Endothelial cell of umbilical vein (primary cell): ENCODE measurements at regions not wholly inside any gene's neighbourhood (a gene's known extent, or its start where the extent isn't known, plus 50 kb on each side); places are given as distances from the start of the nearest gene placed in this dataset.
A peak's percentile ranks its signal among the peaks of the same experiment; 100 is the strongest.

Experiments
- BruUV-seq: library from RNA; stranded (reverse); fragments of 400-500 nt; replicated peaks from 2 replicates; lab custom pipeline; 2021; lab: Mats Ljungman, UMichigan
- CTCF ChIA-PET: fragments of 300-600, 350-600 bp; sonication (Branson Sonifier 250); formaldehyde crosslinking; loops from one replicate; lab custom pipeline; 2021; ENCODE audit warnings: antibody characterized with exemption, inconsistent platforms; lab: Charles Lee
- POLR2A ChIA-PET: fragments of 300-600, 350-600 bp; sonication (Branson Sonifier 250); formaldehyde crosslinking; loops from one replicate; lab custom pipeline; 2021; ENCODE audit warnings: antibody characterized with exemption, inconsistent platforms; lab: Charles Lee
- DNase-seq: peaks from one replicate; pipeline ENCODE4 v3.0.0-alpha.2; 2011; ENCODE audit warnings: low read depth, low spot score
- FAIRE-seq: peaks from 2 replicates; lab custom pipeline; 2011; peaks lifted over from hg19 to GRCh38; lab: Jason Lieb, UNC
- H2AFZ ChIP-seq: 2 replicates; pipeline ENCODE4 v1.6.0; 2012; ENCODE audit warnings: low read depth, low read length, control low read depth, inconsistent platforms
- H3K27ac ChIP-seq: 2 replicates; pipeline ENCODE4 v1.5.1; 2011; ENCODE audit warnings: low read depth, mild to moderate bottlenecking, control low read depth, low read length, moderate library complexity; ENCODE audit not compliant: insufficient read depth
- H3K27me3 ChIP-seq, 2 experiments: 2 replicates each; pipeline versions ENCODE4 v1.6.0 to v1.6.1; 2011; ENCODE audit warnings: low read length in 2 of 2, mixed read lengths in 1 of 2; ENCODE audit not compliant: control insufficient read depth in 2 of 2, insufficient read depth in 2 of 2
- H3K36me3 ChIP-seq, 2 experiments: 2 replicates in 1 of 2; 3 replicates in 1 of 2; pipeline ENCODE4 v1.5.1; 2011; ENCODE audit warnings: low read length in 2 of 2, mild to moderate bottlenecking in 1 of 2, moderate library complexity in 1 of 2; ENCODE audit not compliant: control insufficient read depth in 2 of 2, insufficient read depth in 2 of 2; ENCODE audit errors: extremely low read depth in 1 of 2
- H3K4me1 ChIP-seq: 3 replicates; pipeline ENCODE4 v1.5.1; 2011; ENCODE audit warnings: mild to moderate bottlenecking, low read length; ENCODE audit not compliant: control insufficient read depth, insufficient read depth; ENCODE audit errors: extremely low read depth
- H3K4me2 ChIP-seq: 2 replicates; pipeline ENCODE4 v1.6.1; 2011; ENCODE audit warnings: low read length, control low read depth, mixed read lengths; ENCODE audit not compliant: insufficient read depth
- H3K4me3 ChIP-seq, 3 experiments: fragments of 200-600 bp in 1 of 3; sonication (generic), shearing (Covaris generic) in 1 of 3; replicated peaks in 1 of 3; 2 replicates each; pipeline ENCODE4 v1.5.1; 2011 to 2016; ENCODE audit warnings: control low read depth in 3 of 3, low read length in 3 of 3, mild to moderate bottlenecking in 2 of 3, inconsistent platforms in 1 of 3, low read depth in 1 of 3, moderate library complexity in 1 of 3; ENCODE audit not compliant: insufficient read depth in 1 of 3
- H3K79me2 ChIP-seq: 2 replicates; pipeline ENCODE4 v1.6.0; 2012; ENCODE audit warnings: low read length, inconsistent platforms; ENCODE audit not compliant: control insufficient read depth, insufficient read depth
- H3K9ac ChIP-seq: replicated peaks from 2 replicates; pipeline ENCODE3; 2011; ENCODE audit warnings: low read length, control low read depth; ENCODE audit not compliant: insufficient read depth; ENCODE audit errors: extremely low read depth
- H3K9me1 ChIP-seq: replicated peaks from 3 replicates; pipeline ENCODE4 v1.6.0; 2011; ENCODE audit warnings: mild to moderate bottlenecking, low read length; ENCODE audit not compliant: control insufficient read depth, insufficient read depth; ENCODE audit errors: extremely low read depth
- H3K9me3 ChIP-seq: replicated peaks from 2 replicates; pipeline ENCODE4 v1.5.1; 2012; ENCODE audit warnings: low read length, inconsistent platforms; ENCODE audit not compliant: control insufficient read depth, insufficient read depth
- H4K20me1 ChIP-seq: replicated peaks from 2 replicates; pipeline ENCODE3; 2011; ENCODE audit warnings: mild to moderate bottlenecking, low read length; ENCODE audit not compliant: control insufficient read depth, insufficient read depth; ENCODE audit errors: extremely low read depth
- EZH2 ChIP-seq: IDR thresholded peaks from 2 replicates; pipeline ENCODE4 v1.6.1; 2012; ENCODE audit warnings: borderline replicate concordance, low read depth, mild to moderate bottlenecking, moderate library complexity, low read length, inconsistent platforms; ENCODE audit not compliant: severe bottlenecking
- FOS ChIP-seq: IDR thresholded peaks from 2 replicates; pipeline ENCODE4 v1.6.1; 2011; ENCODE audit warnings: mild to moderate bottlenecking, low read length, moderate library complexity, borderline replicate concordance; ENCODE audit not compliant: insufficient read depth
- GATA2 ChIP-seq: IDR thresholded peaks from 2 replicates; pipeline ENCODE4 v1.7.0; 2011; ENCODE audit warnings: low read depth, mild to moderate bottlenecking, moderate library complexity, mixed read lengths, low read length; ENCODE audit not compliant: insufficient read length, insufficient read depth
- JUN ChIP-seq: IDR thresholded peaks from 2 replicates; pipeline ENCODE4 v1.6.1; 2011; ENCODE audit warnings: borderline replicate concordance, low read depth; ENCODE audit not compliant: insufficient read length, insufficient read depth
- MYC ChIP-seq: IDR thresholded peaks from one replicate; pipeline ENCODE4 v1.6.1; 2011; ENCODE audit warnings: mild to moderate bottlenecking, low read depth, low read length
- POLR2A ChIP-seq: IDR thresholded peaks from 2 replicates; pipeline ENCODE4 v1.6.1; 2012; ENCODE audit warnings: low read depth, mild to moderate bottlenecking, control low read depth, low read length
- POLR2AphosphoS5 ChIP-seq: IDR thresholded peaks from 2 replicates; pipeline ENCODE4 v1.6.1; 2012; ENCODE audit warnings: low read depth, mild to moderate bottlenecking, control low read depth, low read length, moderate library complexity; ENCODE audit not compliant: insufficient read depth
- dilution Hi-C: fragments of 300-500 bp; cut with MboI; formaldehyde crosslinking; loops from one replicate; pipeline ENCODE4 v1.15.0; 2019; ENCODE audit warnings: low sequenced_read_pairs; ENCODE audit not compliant: extremely low pct_ligation_motif_present
- intact Hi-C: fragments of 100-400 bp; cut with micrococcal nuclease; formaldehyde crosslinking; loops from one replicate; pipeline ENCODE4 v1.10.0; 2022
- TF ChIP-seq, protein P1 (sequence below): IDR thresholded peaks from 2 replicates; pipeline ENCODE4 v1.6.1; 2011; ENCODE audit not compliant: insufficient read depth, insufficient read length
- TF ChIP-seq, protein P2 (sequence below), 2 donors: IDR thresholded peaks; 1 replicate in 1 of 2; 2 replicates in 1 of 2; pipeline ENCODE4 v1.5.1; 2011; ENCODE audit warnings: low read length in 2 of 2, mild to moderate bottlenecking in 2 of 2, moderate library complexity in 2 of 2, control low read depth in 1 of 2, inconsistent platforms in 1 of 2, low read depth in 1 of 2; ENCODE audit not compliant: insufficient read depth in 1 of 2; ENCODE audit errors: extremely low read depth in 1 of 2

DNA sequence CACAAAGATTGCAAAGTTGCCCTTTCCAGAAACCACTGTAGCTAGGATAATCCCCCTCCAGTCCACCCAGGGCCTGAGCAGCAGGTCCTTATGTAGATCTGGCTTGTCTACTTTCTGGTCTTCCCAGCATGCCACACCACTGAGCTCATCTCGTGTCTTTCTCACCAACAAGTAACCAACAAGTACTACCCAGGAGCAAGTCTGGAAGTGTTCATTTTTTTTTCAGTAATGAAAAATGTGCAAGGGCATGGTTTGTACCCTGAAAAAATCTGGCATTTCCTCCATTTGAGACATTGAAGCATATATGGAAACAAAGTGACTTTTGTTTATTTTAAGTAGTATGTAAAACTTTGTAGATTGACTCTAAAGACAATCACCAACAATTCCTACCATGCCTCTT, 120.8 kb downstream of the INHBA start:
- no peak for FAIRE-seq
- H3K4me1 ChIP-seq: peaks cover 32% of the 10 kb centered on the region
- no peak overlapping the region for H3K4me3 ChIP-seq
- DNase-seq: peak; percentile 41
- TF ChIP-seq POLR2A (no peak), JUN (no peak), GATA2 (no peak), MYC (no peak), FOS (no peak), EZH2 (no peak), POLR2AphosphoS5 (no peak)
- TF ChIP-seq, protein P1, sequence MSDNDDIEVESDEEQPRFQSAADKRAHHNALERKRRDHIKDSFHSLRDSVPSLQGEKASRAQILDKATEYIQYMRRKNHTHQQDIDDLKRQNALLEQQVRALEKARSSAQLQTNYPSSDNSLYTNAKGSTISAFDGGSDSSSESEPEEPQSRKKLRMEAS: no peak
- TF ChIP-seq, protein P2, sequence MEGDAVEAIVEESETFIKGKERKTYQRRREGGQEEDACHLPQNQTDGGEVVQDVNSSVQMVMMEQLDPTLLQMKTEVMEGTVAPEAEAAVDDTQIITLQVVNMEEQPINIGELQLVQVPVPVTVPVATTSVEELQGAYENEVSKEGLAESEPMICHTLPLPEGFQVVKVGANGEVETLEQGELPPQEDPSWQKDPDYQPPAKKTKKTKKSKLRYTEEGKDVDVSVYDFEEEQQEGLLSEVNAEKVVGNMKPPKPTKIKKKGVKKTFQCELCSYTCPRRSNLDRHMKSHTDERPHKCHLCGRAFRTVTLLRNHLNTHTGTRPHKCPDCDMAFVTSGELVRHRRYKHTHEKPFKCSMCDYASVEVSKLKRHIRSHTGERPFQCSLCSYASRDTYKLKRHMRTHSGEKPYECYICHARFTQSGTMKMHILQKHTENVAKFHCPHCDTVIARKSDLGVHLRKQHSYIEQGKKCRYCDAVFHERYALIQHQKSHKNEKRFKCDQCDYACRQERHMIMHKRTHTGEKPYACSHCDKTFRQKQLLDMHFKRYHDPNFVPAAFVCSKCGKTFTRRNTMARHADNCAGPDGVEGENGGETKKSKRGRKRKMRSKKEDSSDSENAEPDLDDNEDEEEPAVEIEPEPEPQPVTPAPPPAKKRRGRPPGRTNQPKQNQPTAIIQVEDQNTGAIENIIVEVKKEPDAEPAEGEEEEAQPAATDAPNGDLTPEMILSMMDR (IDR thresholded peaks at IDR 0.05; ENCODE audit: extremely low read depth in 1 of 2, insufficient read depth in 1 of 2, low read depth in 1 of 2, low read length in 2 of 2): no peak
- no peaks in the 10 kb centered on the region for H4K20me1 ChIP-seq
- no peaks in the 10 kb centered on the region for H3K9me3 ChIP-seq
- POLR2A ChIA-PET: no interaction called here
- H3K27me3 ChIP-seq: no peaks in the 10 kb centered on the region
- CTCF ChIA-PET: interaction anchor here (0.6 to 3.1 kb wide), 3 partner anchors 11 to 1464 kb away, joined by 3 to 15 read pairs (median 3); no protein-coding TSS in a partner anchor
- H3K27ac ChIP-seq: no peak overlapping the region
- no TSS peak for BruUV-seq
- no peaks in the 10 kb centered on the region for H3K79me2 ChIP-seq
- intact Hi-C loops (no loop called here), dilution Hi-C loops (no loop called here)
- H3K36me3 ChIP-seq: no peaks in the 10 kb centered on the region
- no peak overlapping the region for H2AFZ ChIP-seq
- no peaks in the 10 kb centered on the region for H3K9me1 ChIP-seq
- H3K4me2 ChIP-seq: no peak overlapping the region
- no peak overlapping the region for H3K9ac ChIP-seq
